ENCODE measurements at regions not wholly inside any gene's neighbourhood (a gene's known extent, or its start where the extent isn't known, plus 50 kb on each side); places are given as distances from the start of the nearest gene placed in this dataset.

DNA sequence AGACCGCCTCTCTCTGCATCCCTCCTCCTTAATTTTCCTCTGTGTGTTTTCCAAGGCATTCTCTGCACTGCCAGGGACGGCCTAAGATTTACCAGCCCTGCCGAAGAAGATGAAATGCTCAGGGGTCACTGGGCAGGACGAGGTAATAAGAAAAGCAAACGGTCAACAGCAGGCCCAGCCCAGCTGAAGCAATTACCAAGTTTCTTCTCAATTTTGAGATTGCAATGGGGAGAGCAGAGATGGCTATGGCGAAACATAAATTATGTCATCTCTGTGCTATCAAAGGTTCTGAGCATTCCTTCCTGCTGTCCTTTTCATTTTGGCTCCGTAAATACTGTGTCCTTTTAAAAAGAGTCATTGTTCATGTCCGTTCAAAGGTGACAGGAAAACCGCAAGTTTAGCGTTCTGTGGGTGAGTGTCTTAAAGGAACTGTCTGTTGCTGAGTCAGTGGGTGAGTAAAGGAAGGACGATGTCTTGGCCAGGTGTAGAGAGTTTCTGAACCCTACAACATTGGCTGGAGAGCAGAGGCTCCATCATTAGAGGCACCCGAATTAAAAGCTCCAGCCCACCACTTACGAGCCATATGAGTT lies 753.9 kb upstream of the EEF2KMT start:
- intact Hi-C loops (cut with DNase I; ENCODE audit: low total_unique reads), result no loop called here
- no peak overlapping the region for H3K4me3 ChIP-seq

DNA sequence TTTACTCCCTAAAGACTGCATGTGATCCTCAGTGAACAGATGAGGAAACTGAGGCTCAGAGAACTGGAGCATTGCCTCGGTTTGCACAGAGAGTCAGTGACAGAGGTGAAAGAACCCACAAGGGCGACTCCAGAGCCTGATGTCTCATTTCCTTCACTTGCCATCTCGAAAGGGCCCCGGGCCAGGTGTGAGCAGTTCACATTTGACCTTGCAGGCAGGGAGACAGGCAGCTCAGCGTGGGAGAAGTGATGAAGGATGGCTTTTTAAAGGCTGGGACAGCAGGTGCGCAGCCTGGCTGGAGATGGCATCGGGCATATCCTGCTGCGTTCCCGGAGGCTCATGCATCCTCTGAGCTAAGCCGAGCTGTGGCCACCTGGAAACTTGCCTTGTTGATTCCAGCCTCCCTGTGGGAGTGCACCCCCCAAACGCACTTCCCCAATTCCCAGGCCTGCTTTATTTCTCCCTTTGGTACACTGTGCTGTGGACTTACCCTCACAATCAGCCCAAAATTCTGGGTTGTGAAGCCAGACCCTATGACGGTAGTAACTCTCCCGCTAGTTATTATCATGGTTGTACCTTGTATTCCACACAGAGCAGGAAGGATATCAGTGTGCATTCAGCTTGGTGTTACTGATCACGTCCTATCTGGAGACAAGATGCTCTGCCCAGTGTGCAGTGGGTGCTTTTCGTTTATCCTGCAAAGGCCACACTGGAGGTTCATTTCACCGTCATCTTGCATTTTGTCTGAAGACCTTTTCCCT lies 753.2 kb upstream of the EEF2KMT start:
- no peak for DNase-seq
- WGBS, 2 donors, result 62 to 64% methylated on average over 16 of the region's 16 CpGs
- Histone ChIP-seq H3K27me3 (no peaks in the 10 kb centered on the region), H3K36me3 (ENCODE audit: low read depth, missing control alignments) (no peaks in the 10 kb centered on the region), H3K27ac (no peak overlapping the region), H3K9me3 (no peaks in the 10 kb centered on the region), H3K4me1 (no peaks in the 10 kb centered on the region), H3K4me3 (no peak overlapping the region)
- intact Hi-C loops (cut with DNase I; ENCODE audit: low total_unique reads), result no loop called here
- no peak for TF ChIP-seq POLR2A (IDR thresholded peaks at IDR 0.05)
- TF ChIP-seq, protein P1, sequence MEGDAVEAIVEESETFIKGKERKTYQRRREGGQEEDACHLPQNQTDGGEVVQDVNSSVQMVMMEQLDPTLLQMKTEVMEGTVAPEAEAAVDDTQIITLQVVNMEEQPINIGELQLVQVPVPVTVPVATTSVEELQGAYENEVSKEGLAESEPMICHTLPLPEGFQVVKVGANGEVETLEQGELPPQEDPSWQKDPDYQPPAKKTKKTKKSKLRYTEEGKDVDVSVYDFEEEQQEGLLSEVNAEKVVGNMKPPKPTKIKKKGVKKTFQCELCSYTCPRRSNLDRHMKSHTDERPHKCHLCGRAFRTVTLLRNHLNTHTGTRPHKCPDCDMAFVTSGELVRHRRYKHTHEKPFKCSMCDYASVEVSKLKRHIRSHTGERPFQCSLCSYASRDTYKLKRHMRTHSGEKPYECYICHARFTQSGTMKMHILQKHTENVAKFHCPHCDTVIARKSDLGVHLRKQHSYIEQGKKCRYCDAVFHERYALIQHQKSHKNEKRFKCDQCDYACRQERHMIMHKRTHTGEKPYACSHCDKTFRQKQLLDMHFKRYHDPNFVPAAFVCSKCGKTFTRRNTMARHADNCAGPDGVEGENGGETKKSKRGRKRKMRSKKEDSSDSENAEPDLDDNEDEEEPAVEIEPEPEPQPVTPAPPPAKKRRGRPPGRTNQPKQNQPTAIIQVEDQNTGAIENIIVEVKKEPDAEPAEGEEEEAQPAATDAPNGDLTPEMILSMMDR (IDR thresholded peaks at IDR 0.05), result no peak

More for the DNA sequence above, 753.9 kb upstream of the EEF2KMT start:
- WGBS, 2 donors, result 39 to 45% methylated on average over 13 of the region's 13 CpGs
- Histone ChIP-seq H3K27ac (no peak overlapping the region), H3K4me1 (no peaks in the 10 kb centered on the region), H3K27me3 (no peaks in the 10 kb centered on the region), H3K9me3 (no peaks in the 10 kb centered on the region), H3K36me3 (ENCODE audit: low read depth, missing control alignments) (no peaks in the 10 kb centered on the region)
- TF ChIP-seq POLR2A (IDR thresholded peaks at IDR 0.05), result no peak
- TF ChIP-seq, protein P1 (IDR thresholded peaks at IDR 0.05), result no peak
- DNase-seq, result no peak

DNA sequence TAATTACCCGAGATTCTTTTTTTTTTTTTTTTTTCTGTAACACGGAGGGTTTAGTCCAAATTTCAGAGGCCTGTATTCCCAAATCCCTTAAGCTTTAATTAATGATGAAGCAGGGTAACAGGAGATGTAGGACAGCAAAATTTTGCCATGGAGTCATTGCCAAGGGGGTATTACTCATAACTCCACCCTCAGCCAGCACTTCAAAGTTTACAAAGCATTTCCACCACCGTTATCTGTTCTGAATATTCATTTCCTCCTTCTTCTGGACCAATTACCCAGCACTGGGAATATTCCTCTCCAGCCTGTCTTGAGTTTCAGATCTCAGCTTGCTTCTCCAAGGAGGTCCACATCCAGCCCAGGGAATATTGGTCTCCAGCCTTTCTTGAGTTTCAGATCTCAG lies 747.5 kb upstream of the EEF2KMT start:
- Histone ChIP-seq H3K4me3 (no peak overlapping the region), H3K4me1 (no peaks in the 10 kb centered on the region), H3K9me3 (no peaks in the 10 kb centered on the region), H3K36me3 (ENCODE audit: low read depth, missing control alignments) (no peaks in the 10 kb centered on the region), H3K27ac (no peak overlapping the region), H3K27me3 (no peaks in the 10 kb centered on the region)
- WGBS, 2 donors, result 60 to 61% methylated on average over 3 of the region's 3 CpGs
- DNase-seq, result no peak
- intact Hi-C loops (cut with DNase I; ENCODE audit: low total_unique reads), result no loop called here
- TF ChIP-seq, protein P1 (IDR thresholded peaks at IDR 0.05), result no peak
- TF ChIP-seq POLR2A (IDR thresholded peaks at IDR 0.05), result no peak

DNA sequence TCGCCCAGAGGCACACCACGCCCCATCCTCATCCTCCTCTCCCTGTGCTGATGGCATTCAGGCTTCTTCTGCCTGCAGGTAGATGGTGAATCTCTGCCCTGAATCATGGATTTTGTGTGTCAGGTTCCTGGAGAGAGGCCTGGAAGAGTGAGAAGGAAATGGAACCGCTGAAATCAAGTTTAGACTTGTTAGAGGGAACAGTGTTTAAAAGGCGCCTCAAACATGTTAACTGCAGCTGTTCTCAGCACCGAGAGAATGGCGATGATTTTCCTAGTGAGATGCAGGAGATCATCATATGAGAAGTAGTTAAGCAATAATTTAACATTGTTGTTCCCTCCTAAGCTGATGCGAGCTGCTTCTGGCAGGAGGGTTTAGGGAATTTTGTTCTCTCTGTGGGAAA lies 744.4 kb upstream of the EEF2KMT start:
- 84 to 85% methylated on average over 7 of the region's 7 CpGs for WGBS, 2 donors
- Histone ChIP-seq H3K4me3 (no peak overlapping the region), H3K27ac (no peak overlapping the region), H3K4me1 (no peaks in the 10 kb centered on the region), H3K9me3 (no peaks in the 10 kb centered on the region), H3K27me3 (no peaks in the 10 kb centered on the region), H3K36me3 (ENCODE audit: low read depth, missing control alignments) (no peaks in the 10 kb centered on the region)
- no peak for DNase-seq
- TF ChIP-seq, protein P1 (IDR thresholded peaks at IDR 0.05), result no peak
- TF ChIP-seq POLR2A (IDR thresholded peaks at IDR 0.05), result no peak
- intact Hi-C loops (cut with DNase I; ENCODE audit: low total_unique reads), result no loop called here

DNA sequence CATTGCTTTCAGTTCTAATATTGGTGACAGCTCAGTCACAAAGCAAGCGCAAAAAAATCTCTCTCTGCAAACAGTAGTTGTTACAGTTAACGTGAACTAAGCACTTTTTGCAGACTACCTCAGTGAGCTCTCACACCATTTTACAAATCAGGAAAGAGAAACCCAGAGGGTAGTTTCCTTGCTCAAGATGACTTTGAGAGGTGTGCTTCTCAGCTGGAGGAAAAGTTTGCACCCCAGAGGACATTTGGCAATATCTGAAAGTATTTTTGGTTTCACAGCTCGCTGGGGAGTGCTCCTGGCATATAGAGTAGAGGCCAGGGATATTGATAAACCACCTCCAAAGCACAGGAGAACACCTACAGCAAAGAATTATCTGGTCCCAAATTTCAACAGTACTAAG lies 741.1 kb upstream of the EEF2KMT start:
- H3K36me3 ChIP-seq (ENCODE audit: low read depth, missing control alignments), result no peaks in the 10 kb centered on the region
- TF ChIP-seq, protein P1 (IDR thresholded peaks at IDR 0.05), result no peak
- no peak for TF ChIP-seq POLR2A (IDR thresholded peaks at IDR 0.05)

More for the DNA sequence above, 741.1 kb upstream of the EEF2KMT start:
- Histone ChIP-seq H3K4me3 (no peak overlapping the region), H3K27me3 (no peaks in the 10 kb centered on the region), H3K4me1 (no peaks in the 10 kb centered on the region), H3K27ac (no peak overlapping the region), H3K9me3 (no peaks in the 10 kb centered on the region)
- DNase-seq, result no peak
- intact Hi-C loops (cut with DNase I; ENCODE audit: low total_unique reads), result no loop called here
- WGBS, 2 donors, result 87 to 88% methylated on average over 3 of the region's 3 CpGs
